LNCAP (cell line): ENCODE measurements at regions not wholly inside any gene's neighbourhood (a gene's known extent, or its start where the extent isn't known, plus 50 kb on each side); places are given as distances from the start of the nearest gene placed in this dataset.

ENCODE experiments used
- TF ChIP-seq, protein P1 (sequence below): fragments of 450-650 bp; IDR thresholded peaks from 2 replicates; pipeline ENCODE4 v1.5.1; 2017; ENCODE audit warnings: mild to moderate bottlenecking

DNA sequence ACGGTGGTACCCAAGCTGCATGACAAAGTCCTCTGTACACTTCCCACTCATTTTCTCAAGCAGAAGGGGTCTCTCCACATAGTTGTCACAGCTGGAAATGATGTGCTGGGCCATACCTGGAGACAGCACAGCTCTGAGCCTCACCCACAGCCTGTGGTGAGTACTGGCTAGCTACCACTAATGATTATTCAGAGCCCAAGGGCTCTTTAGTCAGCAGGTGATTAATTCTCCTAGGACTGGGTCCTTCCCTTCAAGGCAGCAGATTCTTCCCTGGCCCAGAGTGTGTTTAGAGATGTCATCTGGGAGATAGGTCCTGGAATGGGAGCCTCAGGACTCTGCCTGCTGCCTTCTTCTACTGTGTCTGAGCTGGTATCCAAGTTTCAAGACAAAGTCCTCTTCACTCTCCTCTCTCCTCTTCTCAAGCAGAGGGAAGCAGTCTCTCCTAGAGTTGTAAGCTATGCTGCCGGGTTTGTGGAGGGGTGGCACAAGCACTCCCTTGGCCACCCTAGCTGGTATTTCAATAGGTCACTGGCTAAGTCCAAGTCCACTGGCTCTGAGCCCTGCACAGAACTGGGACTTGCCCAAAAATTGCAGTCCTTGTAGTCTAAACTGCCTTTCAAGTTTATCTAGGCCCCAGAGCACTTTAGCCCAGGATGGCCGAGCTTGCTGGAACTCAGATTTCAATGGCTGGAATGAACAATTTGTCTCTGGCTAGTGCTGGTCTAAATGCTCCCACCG is 49.8 kb upstream of the VGLL2 start:
- TF ChIP-seq, protein P1, sequence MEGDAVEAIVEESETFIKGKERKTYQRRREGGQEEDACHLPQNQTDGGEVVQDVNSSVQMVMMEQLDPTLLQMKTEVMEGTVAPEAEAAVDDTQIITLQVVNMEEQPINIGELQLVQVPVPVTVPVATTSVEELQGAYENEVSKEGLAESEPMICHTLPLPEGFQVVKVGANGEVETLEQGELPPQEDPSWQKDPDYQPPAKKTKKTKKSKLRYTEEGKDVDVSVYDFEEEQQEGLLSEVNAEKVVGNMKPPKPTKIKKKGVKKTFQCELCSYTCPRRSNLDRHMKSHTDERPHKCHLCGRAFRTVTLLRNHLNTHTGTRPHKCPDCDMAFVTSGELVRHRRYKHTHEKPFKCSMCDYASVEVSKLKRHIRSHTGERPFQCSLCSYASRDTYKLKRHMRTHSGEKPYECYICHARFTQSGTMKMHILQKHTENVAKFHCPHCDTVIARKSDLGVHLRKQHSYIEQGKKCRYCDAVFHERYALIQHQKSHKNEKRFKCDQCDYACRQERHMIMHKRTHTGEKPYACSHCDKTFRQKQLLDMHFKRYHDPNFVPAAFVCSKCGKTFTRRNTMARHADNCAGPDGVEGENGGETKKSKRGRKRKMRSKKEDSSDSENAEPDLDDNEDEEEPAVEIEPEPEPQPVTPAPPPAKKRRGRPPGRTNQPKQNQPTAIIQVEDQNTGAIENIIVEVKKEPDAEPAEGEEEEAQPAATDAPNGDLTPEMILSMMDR: no peak
